GM21786 (cell line): ENCODE measurements at regions not wholly inside any gene's neighbourhood (a gene's known extent, or its start where the extent isn't known, plus 50 kb on each side); places are given as distances from the start of the nearest gene placed in this dataset.

Experiments
- ATAC-seq: cut with Tn5 transposase; IDR thresholded peaks from one replicate; pipeline ENCODE4 v1.9.1; 2021; ENCODE audit not compliant: unreplicated experiment

- no peak for ATAC-seq
These were observed 559.5 kb upstream of the GCFC2 start for GRCh38 chr2:76270096-76270710.

- no peak for ATAC-seq
These were observed 558.3 kb upstream of the GCFC2 start for GRCh38 chr2:76268902-76269620.

GRCh38 chr2:76268484-76268883 lies 557.8 kb upstream of the GCFC2 start:
- ATAC-seq: no peak

- ATAC-seq: no peak
These were observed 547.1 kb upstream of the GCFC2 start for GRCh38 chr2:76257802-76258201.

GRCh38 chr2:76256458-76257088 lies 545.9 kb upstream of the GCFC2 start:
- ATAC-seq: no peak

GRCh38 chr2:76252704-76253103 lies 542.0 kb upstream of the GCFC2 start:
- ATAC-seq: no peak

- no peak for ATAC-seq
These were observed 540.6 kb upstream of the GCFC2 start for GRCh38 chr2:76251342-76251741.

- no peak for ATAC-seq
These were observed 536.3 kb upstream of the GCFC2 start for GRCh38 chr2:76247006-76247405.

GRCh38 chr2:76211991-76212985 lies 501.6 kb upstream of the GCFC2 start:
- ATAC-seq: peak; percentile 55

GRCh38 chr2:76210551-76210950 lies 499.8 kb upstream of the GCFC2 start:
- ATAC-seq: no peak

GRCh38 chr2:76204048-76204447 lies 493.3 kb upstream of the GCFC2 start:
- no peak for ATAC-seq

- no peak for ATAC-seq
These were observed 492.2 kb upstream of the GCFC2 start for GRCh38 chr2:76202866-76203265.

- no peak for ATAC-seq
These were observed 487.2 kb upstream of the GCFC2 start for GRCh38 chr2:76197842-76198448.

GRCh38 chr2:76197428-76197827 lies 486.7 kb upstream of the GCFC2 start:
- ATAC-seq: no peak

- no peak for ATAC-seq
These were observed 483.5 kb upstream of the GCFC2 start for GRCh38 chr2:76194031-76194775.

GRCh38 chr2:76193089-76193488 lies 482.4 kb upstream of the GCFC2 start:
- no peak for ATAC-seq

GRCh38 chr2:76188334-76189008 lies 477.8 kb upstream of the GCFC2 start:
- ATAC-seq: no peak

- no peak for ATAC-seq
These were observed 476.7 kb upstream of the GCFC2 start for GRCh38 chr2:76187415-76187814.

- no peak for ATAC-seq
These were observed 470.0 kb upstream of the GCFC2 start for GRCh38 chr2:76180676-76181075.
